ENCODE measurements at regions not wholly inside any gene's neighbourhood (a gene's known extent, or its start where the extent isn't known, plus 50 kb on each side); places are given as distances from the start of the nearest gene placed in this dataset.

- H3K36me3 Mint-ChIP-seq (ENCODE audit: low read depth) = no peaks in the 10 kb centered on the region; the same call in 1 of the 3 replicates
- peaks cover 19% of the 10 kb centered on the region for H3K27me3 Mint-ChIP-seq (ENCODE audit: insufficient read depth, low read depth, poor library complexity)
- Histone ChIP-seq H3K9me2 (ENCODE audit: insufficient read depth) (no peaks in the 10 kb centered on the region), H3K27me3 (ENCODE audit: insufficient read depth) (no peaks in the 10 kb centered on the region), H4K20me1 (replicated peaks; ENCODE audit: insufficient read depth) (no peaks in the 10 kb centered on the region; the same call in 1 of the 2 replicates), H3K79me2 (replicated peaks; ENCODE audit: insufficient read depth) (no peaks in the 10 kb centered on the region), H3F3A (replicated peaks; ENCODE audit: low read depth) (no peaks in the 10 kb centered on the region), H3K4me3 (no peak overlapping the region), H3K4me2 (no peak overlapping the region), H2AFZ (no peak overlapping the region), H3K36me3 (ENCODE audit: insufficient read depth) (no peaks in the 10 kb centered on the region), H3K27ac (ENCODE audit: low read depth) (no peak overlapping the region), H3K4me1 (ENCODE audit: insufficient read depth) (0 out of 2 replicates have a peak, but pooled peaks cover 5% of the 10 kb centered on the region)
- peak overlapping the region; percentile 27; the same call in 2 of the 3 replicates for H3K4me3 Mint-ChIP-seq
- ATAC-seq (peak; percentile 16), DNase-seq (ENCODE audit: low spot score) (peak; percentile 28)
- TF ChIP-seq ZNF114 (CRISPR knock-in tag; IDR thresholded peaks at IDR 0.05) = no peak
- no peak for TF ChIP-seq EZH2 (IDR thresholded peaks at IDR 0.05; ENCODE audit: low read depth, unreplicated experiment)
- no peak for TF ChIP-seq ZNF462 (CRISPR knock-in tag; IDR thresholded peaks at IDR 0.05)
- no peak for TF ChIP-seq NANOG (IDR thresholded peaks at IDR 0.05; ENCODE audit: borderline replicate concordance)
- TF ChIP-seq ETS1 (IDR thresholded peaks at IDR 0.05) = no peak
- no peak for TF ChIP-seq CREB1 (CRISPR knock-in tag; IDR thresholded peaks at IDR 0.05; ENCODE audit: low read depth)
- no peak overlapping the region for H3K27ac Mint-ChIP-seq
- H3K4me1 Mint-ChIP-seq = peaks cover 47% of the 10 kb centered on the region
- no peaks in the 10 kb centered on the region; the same call in 2 of the 3 replicates for H3K9me3 Mint-ChIP-seq
These were observed 426.4 kb downstream of the SHANK2 start for GRCh38 chr11:70825893-70826540.

Measured in GM23338 (cell line).